Epithelial cell of prostate (primary cell): ENCODE measurements at regions not wholly inside any gene's neighbourhood (a gene's known extent, or its start where the extent isn't known, plus 50 kb on each side); places are given as distances from the start of the nearest gene placed in this dataset.
A peak's percentile ranks its signal among the peaks of the same experiment; 100 is the strongest.
"Not testable (repeated sequence)": the region's sequence is repeated elsewhere in the genome, so short reads cannot be mapped to it uniquely, and the experiment has no call there.

Experiments
- DNase-seq: peaks from one replicate; pipeline ENCODE4 v3.0.0-alpha.2; 2011; ENCODE audit warnings: low read depth, low spot score
- H3K27ac ChIP-seq: fragments of 450-650 bp; 2 replicates; pipeline ENCODE4 v1.5.1; 2017; ENCODE audit warnings: mild to moderate bottlenecking

GRCh38 chr3:182626484-182627467 lies 166.5 kb upstream of the ATP11B start:
- DNase-seq = no peak
- H3K27ac ChIP-seq = no peak overlapping the region

- DNase-seq = no peak
- peak overlapping the region; percentile 90 for H3K27ac ChIP-seq
Measured at GRCh38 chr3:182628531-182628930, 164.8 kb upstream of the ATP11B start.

DNA sequence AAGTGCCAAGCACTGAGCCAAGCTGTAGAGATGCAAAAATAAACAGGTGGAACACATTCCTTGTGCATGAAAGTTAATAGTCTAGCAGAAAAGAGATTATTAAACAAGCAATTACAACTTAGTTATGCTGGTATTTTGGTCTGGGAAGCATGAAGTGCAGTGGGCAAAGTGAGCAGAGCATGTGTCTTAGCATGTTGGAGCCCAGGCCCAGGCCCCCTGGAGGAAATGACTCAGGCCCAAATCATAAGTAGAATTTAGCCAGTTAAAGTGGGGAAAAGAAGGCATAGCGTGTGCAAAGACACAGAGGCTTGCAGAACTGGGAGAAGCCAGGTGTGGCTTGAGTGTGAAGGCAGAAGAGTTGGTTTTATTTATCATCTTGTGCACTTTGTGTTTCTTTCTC lies 163.8 kb upstream of the ATP11B start:
- peak overlapping the region; percentile 90 for H3K27ac ChIP-seq
- peak; percentile 72 for DNase-seq

DNA sequence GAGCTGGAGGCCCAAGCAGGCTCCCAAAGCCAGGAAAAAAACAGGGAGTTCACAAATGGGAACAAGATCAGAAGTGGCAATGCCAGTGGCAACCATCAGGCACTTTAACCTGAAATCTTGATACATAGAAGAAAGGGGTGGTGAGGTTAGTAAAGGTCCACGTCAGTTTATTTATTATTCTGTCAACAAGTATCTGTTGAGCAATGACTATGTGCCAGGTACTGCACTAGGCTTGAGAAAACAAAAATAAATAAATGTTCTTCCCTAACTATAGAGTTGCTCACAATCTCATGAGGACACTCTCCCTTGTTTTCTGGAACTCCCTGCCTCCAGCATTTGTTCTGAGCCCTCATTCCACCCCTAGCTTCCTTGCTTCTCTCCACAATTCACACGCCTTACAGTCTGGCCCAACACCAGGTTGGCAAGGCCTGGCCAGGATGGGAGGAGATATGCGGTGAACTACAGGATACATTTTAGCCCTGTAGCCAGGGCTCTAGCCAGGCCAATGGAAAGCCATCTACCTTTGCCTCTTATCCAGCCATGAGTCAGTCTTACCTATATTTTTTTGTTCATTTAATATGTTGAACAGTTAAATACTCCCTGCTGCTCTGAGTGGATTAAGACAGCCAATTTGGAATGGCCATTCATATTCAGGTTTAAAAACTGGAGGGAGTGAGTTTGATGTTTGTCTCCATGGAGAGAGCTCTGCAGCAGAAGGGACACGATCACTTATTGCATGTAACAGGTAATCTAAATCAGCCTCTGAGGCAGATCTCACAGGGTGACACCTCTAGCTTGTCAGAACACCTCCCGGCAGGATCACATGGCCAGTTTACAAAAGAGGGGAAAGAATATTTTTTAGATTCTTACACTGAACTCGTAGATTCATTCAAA lies 161.9 kb upstream of the ATP11B start:
- no peak for DNase-seq
- peak overlapping the region; percentile 24 for H3K27ac ChIP-seq

DNA sequence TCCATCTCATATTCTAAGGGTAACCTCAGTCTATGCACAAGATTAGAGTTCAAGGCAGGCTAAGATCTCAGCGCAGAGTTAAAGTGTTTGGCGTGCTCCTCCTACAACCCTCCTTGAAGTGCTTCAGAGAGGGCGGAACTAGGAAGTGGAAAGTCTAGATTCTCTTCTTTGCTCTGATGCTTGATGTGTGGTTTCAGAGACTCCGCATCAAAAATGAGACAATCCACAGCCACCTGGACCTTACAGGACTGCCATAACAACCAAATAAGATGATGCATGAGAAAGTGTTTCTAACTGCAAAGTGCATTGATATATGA lies 161.3 kb upstream of the ATP11B start:
- H3K27ac ChIP-seq = peak overlapping the region; percentile 24
- no peak for DNase-seq

DNA sequence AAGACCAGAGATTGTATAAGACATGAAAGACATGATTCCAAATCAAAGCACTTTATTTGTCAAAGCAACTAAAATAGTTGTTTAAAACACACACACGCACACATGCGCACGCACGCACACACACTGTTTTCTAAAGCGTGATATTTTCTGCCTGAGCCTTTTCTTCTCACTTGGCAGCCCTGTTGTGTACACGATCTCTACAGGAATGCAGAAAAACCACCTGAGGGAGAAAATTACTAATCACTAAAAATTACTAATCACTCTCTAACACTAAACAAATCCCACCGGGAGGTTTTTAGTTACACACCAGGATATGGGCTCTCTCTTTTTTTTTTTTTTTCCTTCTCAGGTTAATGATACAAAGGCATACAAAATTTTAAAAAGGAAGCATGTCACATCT lies 160.1 kb upstream of the ATP11B start:
- H3K27ac ChIP-seq = peak overlapping the region; percentile 31
- DNase-seq = no peak

DNA sequence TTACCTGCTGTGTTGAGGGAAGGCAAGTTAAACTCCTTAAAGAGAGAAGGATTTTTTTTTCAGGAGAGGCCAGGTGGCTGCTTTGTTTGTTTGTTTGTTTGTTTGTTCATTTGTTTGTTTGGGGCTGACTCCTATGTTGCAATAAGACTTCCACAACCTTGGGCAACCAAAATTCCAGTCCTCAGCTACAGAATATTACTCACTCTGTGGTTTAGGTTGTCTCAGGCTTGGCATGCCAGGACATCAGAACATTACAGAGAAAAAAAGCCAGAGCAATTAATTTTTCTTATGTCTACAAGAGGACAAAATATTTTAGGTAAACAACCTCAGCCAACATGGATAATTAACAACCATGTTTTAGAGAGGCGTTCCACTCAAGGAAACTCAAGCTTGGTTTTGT lies 156.7 kb upstream of the ATP11B start:
- H3K27ac ChIP-seq = peak overlapping the region; percentile 61
- DNase-seq = peak; percentile 58

GRCh38 chr3:182637350-182638110 lies 155.8 kb upstream of the ATP11B start:
- no peak for DNase-seq
- peak overlapping the region; percentile 61 for H3K27ac ChIP-seq

DNA sequence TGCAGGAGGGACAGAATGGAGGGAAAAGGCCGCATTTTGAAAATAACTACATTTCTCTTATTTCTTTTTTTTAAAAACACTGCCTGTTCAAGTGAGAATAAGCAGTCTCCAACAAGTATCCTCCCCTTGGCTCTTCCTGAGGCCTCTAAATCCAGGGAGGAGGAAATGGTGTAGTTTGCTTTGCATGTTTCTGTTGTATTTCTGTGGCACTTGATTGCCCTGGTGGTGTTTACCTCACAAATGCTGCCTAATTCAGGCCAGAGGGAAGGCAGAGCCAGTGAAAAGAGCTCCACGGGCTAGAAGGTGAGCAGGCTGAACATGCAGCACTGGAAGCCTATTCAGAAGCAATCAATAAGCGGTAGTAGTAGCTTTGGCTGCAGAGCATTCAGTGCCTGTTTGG lies 149.3 kb upstream of the ATP11B start:
- no peak for DNase-seq
- peak overlapping the region; percentile 55 for H3K27ac ChIP-seq

- H3K27ac ChIP-seq = peak overlapping the region; percentile 55
- DNase-seq = peak; percentile 62
Measured at GRCh38 chr3:182644790-182645433, 148.4 kb upstream of the ATP11B start.

- H3K27ac ChIP-seq = no peak overlapping the region
- DNase-seq = no peak
Measured at GRCh38 chr3:182650568-182651128, 142.7 kb upstream of the ATP11B start.

GRCh38 chr3:182651461-182651860 lies 141.8 kb upstream of the ATP11B start:
- no peak for DNase-seq
- H3K27ac ChIP-seq = no peak overlapping the region

- not testable (repeated sequence) for H3K27ac ChIP-seq, DNase-seq
Measured at GRCh38 chr3:182653065-182653464, 140.2 kb upstream of the ATP11B start.

GRCh38 chr3:182668541-182668940 lies 124.8 kb upstream of the ATP11B start:
- H3K27ac ChIP-seq = peak overlapping the region; percentile 63
- no peak for DNase-seq

GRCh38 chr3:182668974-182669373 lies 124.3 kb upstream of the ATP11B start:
- H3K27ac ChIP-seq = peak overlapping the region; percentile 63
- no peak for DNase-seq

DNA sequence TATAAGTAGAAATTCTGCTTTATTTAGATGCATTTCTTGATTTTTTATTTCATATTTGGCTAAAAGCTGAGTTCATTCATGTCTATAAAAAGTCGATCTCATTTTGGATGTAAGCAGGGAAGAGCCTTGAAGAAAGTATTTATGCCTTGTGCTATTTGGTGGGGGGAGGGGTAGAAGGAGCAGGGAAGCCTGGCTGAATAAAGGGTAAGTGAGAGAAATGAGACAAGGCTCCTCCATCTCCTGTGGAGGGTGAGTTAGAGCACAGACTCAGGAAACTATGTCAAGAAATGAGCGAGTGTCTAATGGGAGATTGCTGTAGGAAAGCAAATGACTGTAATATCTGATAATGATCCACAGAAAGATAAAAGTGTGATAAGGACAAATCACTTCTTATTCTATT lies 121.8 kb upstream of the ATP11B start:
- no peak for DNase-seq
- no peak overlapping the region for H3K27ac ChIP-seq

DNA sequence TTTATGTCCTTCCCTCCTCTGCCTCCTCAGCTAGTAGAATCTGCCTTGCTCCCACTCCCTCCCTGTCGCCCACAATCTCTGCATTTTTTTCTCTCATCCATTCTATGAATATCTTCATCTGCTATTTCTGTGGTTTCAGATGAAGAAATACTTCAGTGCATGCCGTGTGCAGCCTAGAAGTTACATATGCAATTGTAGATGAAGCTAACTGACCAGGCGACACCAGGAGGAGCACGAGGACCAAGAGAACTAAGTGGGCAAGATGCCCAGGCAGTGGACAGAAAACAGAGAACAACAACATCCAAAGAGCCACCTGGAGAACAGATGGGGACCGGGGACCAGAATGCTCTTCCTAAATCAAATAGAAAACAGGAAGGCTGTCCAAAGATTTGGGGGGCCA lies 121.4 kb upstream of the ATP11B start:
- no peak overlapping the region for H3K27ac ChIP-seq
- DNase-seq = no peak

DNA sequence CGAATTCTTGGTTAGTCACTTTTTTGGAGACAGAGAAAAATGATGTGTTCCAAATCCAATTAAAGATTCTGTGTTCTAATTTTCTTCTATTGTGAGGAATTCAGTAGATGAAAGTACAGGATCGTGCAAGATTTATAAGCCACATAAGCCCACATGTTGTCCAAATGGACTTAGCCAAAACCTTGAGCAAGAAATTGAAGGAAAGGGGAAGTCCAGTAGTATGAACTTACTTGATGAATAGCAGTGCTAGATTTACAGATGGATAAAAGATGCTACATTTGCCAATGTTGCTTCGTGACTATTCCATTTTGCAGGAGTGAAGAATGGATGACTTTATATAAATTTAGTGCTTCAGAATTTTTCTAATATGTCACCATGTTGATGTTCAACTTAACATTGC lies 120.0 kb upstream of the ATP11B start:
- DNase-seq = no peak
- no peak overlapping the region for H3K27ac ChIP-seq
